GM18868 (cell line): ENCODE measurements at regions not wholly inside any gene's neighbourhood (a gene's known extent, or its start where the extent isn't known, plus 50 kb on each side); places are given as distances from the start of the nearest gene placed in this dataset.

Source experiments
- ATAC-seq: cut with Tn5 transposase; IDR thresholded peaks from one replicate; pipeline ENCODE4 v1.9.1; 2021; ENCODE audit warnings: mild to moderate bottlenecking, moderate library complexity; ENCODE audit not compliant: unreplicated experiment

DNA sequence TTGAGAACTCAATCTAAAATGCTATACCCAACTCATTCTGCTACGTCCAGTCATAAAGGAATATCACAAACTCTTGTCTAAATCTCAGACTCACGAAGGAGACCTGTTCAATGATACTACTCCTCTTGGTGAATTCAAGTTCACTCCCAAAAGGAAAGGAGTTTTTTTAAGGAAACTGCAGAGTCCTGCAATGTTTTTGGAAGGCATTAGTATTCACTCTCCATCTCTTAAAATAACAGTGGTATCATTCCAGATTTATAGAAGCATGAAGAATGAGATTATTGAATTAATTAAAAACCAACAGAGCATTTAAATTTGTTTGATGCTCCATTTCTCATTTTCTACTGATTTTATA is 73.4 kb downstream of the FOXD1 start:
- ATAC-seq: no peak

DNA sequence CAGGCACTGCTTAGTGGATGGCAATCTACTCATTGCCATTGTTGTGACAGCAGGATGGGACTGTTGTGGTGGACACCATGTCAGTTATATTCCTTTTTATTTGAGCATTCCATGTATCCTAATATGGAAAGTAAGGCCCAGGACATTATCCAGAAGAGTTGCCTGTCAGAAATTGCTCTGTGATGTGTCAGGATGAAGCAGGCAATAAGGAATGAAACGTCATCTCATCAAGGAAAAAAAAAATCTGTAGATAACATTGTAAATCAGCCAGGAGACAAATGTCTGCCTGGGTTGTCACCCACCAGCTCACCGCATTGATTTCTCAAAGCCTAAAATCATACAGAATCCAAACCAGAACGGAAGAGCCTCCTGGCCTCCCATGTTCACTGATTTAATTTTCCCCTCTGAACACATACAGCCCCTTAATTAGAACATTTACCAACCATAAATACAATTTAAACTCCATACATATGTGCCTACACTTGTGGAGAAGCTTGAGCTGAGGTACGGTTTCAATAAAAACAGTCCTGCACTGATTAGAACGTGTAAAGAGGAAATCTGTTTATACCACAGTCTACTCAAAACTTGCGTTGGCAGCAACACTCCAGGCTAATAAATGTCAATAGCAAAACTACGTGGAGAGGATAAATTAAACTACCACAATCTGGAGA is 73.9 kb downstream of the FOXD1 start:
- ATAC-seq: no peak

DNA sequence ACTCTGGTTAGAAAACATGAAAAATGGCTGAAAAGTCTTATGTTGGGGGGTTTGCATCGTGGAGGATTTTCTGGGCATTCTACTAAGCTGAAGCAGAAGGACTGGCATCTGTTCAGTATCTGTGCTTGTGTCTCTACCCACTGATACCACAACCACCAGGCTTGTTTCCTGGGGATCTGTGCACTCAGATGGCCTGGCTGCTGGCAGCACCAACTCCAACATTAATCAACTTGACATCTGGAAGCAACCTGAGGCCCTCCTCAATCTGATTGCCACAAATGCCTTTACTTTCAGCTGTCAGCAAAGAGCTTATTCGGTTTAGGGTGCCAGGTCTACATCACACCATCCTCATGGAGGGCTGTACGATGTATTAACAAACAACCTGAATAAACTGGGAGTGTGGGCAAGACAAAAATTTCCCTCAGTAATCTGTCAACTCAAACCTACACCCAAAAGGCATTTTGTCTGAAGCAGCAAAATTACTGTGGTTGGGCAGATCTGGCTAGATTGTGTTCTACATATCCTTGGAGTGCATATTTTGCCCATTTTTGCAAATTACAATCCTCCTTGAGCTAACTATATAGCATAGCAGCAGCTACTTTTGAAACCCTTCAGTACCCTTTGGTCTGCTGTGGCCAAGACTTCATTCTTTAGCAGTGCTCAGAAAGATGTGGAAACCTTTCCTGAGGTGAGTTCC is 74.6 kb downstream of the FOXD1 start:
- no peak for ATAC-seq

DNA sequence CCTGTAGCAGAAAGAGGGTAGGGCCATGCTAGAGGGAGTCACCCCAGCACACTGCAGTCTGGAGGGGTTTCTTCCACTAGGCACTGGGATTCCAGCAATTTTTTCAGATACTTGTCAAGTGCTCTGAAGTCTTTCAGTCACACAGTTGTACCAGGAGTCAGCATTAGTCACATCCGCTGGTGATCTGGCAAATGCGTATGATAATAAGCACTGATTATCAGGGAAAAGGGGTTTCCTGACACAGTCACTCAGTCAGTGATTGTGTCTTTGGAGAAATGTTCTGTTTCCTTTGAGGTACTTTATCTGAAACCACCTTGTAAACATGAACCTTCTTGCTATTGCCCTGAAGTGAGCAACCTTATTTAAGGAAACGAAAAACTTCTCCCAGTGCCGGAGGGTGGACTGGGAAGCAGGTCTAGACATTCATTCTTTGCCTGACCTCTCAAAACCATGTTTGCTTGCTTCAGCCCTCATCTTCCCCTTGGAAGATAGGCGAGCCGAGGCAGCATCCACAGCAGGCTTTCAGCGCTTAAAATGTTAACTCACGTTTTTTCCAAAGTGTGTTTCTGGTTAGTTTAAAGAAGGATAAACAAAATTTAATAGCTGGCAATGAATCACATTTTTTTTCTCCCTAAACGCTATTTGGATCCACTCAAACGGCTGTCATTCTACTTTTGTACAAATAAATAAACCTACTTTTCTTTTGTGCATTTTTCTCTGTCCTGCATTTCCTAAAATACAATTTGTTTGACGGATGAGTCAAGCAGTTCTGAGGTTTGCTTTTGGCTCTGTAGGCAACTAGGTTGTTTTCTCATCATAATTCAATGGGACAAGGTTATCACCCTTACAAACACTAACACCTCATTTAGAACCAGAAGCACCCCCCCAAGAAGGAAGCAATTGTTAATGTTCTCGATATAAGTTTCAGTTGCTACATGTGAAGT is 77.7 kb downstream of the FOXD1 start:
- ATAC-seq: no peak

DNA sequence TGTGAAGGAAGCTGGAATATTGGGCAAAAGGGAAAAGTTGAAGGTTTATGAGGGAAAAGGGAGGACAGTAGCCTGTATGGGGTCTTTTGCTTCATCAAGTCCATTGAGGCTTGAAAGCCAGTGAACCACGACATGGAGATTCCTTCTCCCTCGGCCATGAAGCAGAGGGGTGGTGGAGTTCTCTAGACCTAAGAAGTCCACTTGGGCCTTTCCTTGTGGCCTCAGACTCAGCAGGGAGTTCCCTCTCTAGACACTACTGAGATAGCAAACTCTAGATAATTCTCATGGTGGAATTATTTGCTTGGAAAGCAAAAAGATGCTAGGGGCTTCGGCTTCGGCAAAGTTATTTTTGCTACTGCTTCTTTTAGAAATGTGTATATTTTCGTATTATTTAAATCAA is 78.5 kb downstream of the FOXD1 start:
- no peak for ATAC-seq

DNA sequence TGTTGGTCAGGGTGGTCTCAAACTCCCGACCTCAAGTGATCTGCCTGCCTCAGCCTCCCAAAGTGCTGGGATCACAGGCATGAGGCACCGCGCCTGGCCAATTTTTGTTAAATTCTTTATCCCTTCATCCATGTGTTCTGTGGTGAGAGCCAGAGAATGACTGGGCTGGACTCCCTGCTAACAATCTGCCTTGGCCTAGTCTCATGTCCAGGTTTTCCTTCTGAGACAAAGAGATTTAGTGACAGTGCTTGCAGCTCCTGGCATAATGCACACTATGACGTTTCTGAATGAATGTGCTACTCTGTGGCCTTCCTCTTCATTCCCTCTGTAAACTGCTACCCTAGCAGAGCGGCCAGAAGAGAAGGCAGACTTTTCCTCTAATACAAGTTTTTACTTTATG is 79.3 kb downstream of the FOXD1 start:
- no peak for ATAC-seq

DNA sequence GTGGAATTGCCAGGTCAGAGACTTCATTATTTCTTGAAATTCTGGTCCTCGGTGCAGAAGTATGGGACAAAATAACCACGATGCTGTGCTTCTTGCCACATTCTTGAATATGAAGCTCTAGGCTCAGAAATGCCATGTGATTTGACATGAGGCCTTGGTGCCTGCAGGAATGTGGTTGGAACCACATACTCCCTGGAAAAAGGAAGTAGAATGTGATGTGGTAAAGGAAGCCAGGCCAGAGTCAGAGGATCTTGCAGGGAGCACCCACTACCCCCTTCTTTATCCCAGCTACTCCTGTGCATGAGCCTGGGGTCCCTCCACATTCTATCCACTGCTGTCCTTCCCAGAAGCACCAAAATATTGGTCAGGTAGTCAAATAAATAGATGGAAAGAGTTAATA is 80.9 kb downstream of the FOXD1 start:
- ATAC-seq: no peak

DNA sequence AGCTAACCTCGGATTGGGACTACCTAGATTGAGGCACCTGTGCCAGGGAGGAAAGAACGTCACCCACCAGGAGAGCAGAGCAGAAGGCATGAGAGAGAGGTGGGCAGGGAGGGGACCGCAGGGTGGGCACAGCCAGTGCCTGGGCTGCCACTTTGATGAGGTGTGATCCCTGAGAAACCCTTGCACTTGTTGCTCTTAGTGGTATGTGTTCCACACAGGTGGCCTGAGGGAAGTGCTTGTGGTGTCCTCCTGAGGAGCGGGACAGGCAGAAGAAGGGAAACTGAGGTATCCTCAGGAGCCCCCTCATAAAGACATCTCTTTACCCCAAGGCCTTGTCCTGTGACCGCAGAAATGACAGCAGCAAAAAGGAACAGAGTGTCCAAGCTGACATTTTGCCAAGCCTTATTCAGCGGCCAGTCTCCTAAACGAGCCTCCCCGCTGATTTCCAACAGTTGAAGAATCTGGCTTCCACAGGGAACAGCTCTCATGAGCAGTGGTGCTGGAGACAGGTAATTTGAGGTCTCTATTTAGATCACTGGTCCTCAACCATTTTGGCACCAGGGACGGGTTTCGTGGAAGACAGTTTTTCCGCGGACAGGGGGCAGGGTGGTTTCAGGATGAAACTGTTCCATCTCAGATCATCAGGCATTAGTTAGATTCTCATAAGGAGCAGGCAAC is 82.4 kb downstream of the FOXD1 start:
- no peak for ATAC-seq

DNA sequence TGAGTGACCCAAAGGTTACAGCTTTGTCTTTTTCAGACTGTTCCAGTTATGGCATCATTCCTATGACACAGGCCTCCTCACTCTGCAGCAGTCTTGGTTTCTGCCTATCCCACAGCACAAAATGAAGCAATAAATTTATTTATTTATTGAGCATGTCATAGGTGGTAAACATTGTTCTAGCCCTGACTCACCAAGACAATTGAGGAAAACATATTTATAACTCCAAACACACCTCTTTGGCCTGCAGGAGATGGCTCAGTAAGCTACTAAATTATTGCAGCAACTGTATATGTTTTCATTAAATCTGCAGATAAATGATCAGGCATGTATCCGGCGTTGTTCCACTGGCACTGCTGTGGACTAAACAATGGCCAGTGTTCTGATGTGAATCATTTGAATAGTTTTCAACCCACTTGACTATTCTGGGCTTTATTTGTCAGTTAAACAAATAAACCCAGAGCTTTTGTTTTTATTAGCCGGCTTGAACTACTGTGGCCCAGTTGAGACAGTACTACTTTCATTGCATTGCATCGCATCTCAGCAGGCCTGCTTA is 83.2 kb downstream of the FOXD1 start:
- no peak for ATAC-seq

DNA sequence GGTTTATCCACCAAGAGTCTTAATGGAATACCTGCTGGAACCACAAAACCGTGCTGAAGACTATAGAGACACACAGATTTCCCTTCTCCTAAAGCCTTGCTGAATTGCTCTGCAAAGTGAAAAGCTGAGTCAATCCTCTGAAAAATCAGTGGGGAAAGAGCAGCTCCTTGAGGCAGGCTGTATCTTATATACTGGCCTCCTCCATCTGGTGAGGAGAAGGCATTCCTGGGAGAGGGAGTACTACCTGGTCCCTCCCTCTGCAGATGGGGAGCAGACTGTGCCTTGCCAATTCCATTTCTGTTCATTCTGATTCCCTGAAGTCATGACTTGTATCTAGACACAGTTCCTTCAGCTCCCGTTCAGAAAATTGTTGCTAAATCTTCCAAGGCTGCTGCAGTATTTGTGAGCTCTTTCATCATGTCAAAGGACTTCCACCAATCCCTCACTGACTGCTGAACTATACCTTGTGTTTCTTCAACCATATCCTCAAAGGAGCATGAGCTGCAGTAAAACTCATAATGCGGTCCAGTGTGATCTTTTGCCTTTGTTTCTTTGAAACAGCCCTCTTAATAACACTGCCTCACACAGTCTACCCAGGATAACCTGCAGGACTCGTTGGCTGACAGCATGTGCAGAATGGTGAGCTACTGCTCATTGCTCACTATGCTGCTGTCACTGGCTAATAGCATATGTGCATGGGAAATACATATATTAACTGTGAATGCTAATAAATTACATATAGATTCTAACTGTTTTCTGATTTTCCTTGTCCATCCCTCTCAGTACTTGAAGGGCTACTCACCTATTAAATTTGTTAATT is 84.5 kb downstream of the FOXD1 start:
- no peak for ATAC-seq

DNA sequence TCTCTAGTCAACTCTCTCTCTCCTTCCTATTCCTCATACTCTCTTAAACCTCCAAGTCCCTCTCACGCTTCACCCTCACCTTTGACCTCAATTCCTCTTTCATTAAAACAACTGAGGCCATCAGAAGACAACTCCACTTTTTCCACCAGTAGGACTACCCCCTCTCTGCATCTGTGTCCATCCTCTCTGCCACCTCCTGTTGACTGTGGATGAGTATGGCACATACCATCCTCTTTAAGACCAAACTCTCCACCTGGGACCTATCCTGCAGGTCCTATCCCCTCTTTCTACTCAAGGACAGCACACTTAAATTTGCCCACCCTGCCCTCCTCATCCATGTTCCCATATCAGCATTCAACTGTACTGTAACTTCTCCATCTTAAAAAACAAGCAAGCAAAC is 89.2 kb downstream of the FOXD1 start:
- no peak for ATAC-seq

DNA sequence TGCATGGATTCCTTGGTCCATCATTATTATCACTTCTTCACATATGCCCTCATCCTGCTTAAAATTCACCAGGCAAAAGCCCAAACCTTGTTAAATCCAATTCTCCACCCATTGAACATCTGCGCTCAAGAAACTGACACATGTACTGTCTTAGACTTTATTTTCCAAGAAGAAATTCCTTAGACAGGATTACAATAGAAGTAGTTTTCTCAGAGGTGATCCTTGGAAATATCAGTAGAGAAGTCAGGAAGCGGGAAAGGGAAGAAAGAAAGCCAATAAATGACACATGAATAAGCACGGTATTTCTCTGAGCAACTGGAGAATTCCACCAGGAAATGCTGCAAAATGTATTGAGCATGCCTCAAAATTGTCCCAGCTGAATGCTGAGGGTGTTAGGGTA is 90.2 kb downstream of the FOXD1 start:
- no peak for ATAC-seq

DNA sequence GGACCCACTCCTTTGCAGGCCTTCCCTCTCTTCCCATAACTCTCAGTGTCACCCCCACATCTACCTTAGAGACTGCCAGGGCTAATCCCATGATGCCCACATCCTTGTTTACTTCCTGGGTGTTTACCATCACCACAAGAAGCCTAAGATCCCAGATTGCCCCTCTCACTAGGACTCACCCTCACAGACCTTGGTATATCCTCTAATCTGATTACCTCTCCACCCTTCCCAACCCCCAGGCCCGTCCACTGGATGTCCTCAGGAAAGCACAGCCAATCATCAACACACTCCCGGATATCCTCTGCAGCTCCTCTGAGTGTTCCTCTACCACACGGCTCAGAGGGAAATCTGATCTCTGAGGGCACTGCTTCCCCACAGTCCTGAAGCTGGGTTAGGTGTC is 91.0 kb downstream of the FOXD1 start:
- ATAC-seq: no peak

DNA sequence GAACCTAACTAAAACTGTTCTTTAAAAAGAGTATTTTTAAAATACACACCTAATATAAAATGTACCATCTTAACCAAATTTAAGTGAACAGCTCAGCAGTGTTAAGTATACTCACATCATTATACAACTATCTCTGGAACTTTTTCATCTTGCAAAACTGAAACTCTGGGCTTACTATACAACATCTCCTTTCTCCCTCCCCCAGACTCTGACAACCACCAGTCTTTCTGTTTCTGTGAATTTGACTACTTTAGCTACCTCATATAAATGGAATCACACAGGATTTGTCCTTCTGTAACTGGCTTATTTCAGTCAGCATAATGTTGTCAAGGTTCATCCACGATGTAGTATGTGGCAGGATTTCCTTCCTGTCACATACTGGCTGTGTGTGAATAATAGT is 93.5 kb downstream of the FOXD1 start:
- no peak for ATAC-seq

DNA sequence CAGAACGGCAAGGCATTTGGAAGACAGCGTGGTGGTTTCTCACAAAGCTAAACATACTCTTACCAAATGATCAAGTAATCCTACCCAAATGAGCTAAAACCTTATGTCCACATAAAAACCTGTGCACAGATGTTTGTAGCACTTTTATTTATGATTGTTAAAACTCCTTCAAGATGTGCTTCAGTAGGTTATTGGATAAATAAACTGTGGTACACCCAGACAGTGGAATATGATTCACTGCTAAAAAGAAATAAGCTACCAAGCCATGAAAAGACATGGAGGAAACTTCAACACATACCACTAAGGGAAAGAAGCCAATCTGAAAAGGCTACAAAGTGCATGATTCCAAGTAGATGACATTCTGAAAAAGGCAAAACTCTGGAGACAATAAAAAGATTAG is 94.2 kb downstream of the FOXD1 start:
- no peak for ATAC-seq

DNA sequence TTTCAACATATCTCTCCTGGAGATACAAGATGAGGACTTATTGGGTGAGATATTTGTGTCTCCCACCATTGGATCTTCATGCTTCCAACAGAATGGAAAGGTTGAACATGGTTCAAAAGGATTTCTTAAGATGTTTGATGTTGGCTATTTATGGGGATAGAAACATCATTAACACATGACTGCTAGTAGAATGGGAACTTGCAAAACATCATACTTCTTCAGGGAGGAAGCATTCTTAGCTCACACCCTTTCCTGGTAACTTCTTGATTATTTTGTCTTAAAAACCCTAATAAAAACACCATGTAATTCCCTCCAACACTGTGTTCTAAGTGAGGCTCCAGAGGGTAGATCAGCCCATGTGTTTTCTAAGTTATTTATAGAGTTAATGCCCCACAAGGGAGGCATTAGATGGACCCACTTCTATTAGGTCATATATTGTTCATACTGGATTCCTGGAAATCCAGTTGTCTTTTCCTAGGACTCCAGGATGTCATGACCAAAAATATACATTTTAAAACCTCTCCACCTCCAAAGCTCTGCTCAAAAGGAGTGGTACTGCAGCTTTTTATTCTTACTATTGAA is 95.8 kb downstream of the FOXD1 start:
- ATAC-seq: no peak

DNA sequence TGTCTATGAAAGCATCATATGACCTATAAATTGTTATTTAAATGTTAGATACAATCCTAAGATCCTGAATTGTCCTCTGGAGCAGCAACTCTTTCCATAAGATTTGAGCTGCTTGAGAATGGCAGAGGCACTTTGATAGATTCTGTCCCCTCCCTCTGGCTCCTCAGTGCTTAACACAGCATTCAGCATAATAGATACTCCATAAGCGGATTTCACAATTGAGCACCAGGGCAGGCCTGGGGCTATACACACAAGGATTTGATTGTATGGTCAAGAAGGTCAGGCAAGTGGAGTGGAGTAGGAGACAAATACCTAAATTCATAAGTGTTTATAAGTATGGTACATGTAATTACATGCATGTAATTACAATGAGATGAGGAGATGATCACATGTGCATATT is 96.3 kb downstream of the FOXD1 start:
- no peak for ATAC-seq

DNA sequence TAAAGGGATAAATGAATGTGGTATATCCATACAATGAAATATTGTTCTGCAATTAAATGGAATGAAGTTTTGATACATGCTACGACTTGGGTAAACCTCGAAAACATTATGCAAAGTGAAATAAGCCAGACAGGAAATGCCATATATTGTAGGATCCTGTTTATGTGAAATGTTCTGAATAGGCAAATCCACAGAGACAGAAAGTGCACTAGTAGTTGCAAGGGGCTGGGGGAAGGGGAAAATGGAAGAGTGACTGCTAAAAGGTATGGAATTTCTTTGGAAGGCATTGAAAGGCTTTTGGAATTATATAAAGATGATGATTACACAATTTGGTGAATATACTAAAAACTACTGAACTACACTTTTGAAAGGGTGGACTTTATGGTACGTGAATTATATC is 97.0 kb downstream of the FOXD1 start:
- ATAC-seq: no peak

DNA sequence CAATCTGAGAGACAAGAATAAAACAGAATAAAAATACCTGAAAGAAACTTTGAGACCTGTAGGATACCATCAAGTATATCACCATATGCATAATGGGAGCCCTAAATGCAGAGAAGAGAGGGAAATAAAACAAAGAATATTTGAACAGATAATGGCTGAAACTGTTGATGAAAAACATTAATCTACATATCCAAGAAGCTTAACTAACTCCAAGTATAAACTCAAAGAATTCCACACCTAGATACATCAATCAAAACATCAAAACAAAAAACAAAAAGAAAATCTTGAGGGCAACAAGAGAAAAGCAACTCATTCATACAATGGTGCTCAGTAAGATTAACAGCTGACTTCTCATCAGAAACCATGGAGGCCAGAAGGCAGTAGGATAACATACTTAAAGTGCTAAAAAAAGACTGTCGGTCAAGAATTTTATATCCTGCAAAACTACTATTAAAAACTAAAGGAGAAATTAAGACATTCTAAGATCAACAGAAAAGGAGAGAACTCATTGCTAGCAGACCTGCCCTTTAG is 101.6 kb downstream of the FOXD1 start:
- no peak for ATAC-seq

DNA sequence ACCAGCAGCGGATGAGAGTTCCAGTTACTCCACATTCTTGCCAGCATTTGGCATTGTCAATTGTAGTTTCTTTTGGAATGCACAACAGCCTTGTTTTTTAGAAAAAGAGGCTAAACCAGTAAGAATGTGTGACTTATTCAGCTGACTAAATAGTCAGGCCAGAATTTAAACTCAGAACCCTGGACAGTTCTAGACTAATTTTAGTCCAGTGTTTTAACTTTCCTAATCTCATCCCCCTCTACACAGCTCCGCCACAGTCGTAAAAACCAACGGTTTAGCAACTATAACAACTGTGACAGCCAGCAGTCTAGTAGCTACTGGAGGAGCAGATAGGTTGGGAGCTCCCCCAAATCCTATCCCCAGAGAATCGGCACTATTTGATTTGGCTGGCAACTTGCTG is 103.7 kb downstream of the FOXD1 start:
- ATAC-seq: no peak
